AG04450 (cell line): ENCODE measurements at regions not wholly inside any gene's neighbourhood (a gene's known extent, or its start where the extent isn't known, plus 50 kb on each side); places are given as distances from the start of the nearest gene placed in this dataset.

Source experiments
- CTCF ChIA-PET: fragments of 300-600, 350-600 bp; formaldehyde crosslinking; extraction: SDS; loops from one replicate; lab custom pipeline; 2022; ENCODE audit warnings: antibody characterized with exemption, inconsistent platforms; lab: Charles Lee
- POLR2A ChIA-PET: fragments of 350-600 bp; formaldehyde crosslinking; extraction: SDS; loops from one replicate; lab custom pipeline; 2021; ENCODE audit warnings: antibody characterized with exemption, inconsistent platforms; lab: Yijun Ruan, JAX
- DNase-seq: peaks from one replicate; pipeline ENCODE4 v3.0.0-alpha.2; 2011; ENCODE audit warnings: low read depth, low spot score
- H3K27ac ChIP-seq: one replicate; pipeline ENCODE4 v1.5.1; 2012; ENCODE audit warnings: low read depth, low read length, control low read depth
- H3K27me3 ChIP-seq: one replicate; pipeline ENCODE4 v1.6.0; 2012; ENCODE audit warnings: low read length; ENCODE audit not compliant: control insufficient read depth, insufficient read depth
- H3K4me3 ChIP-seq: 2 replicates; pipeline ENCODE4 v1.5.1; 2011; ENCODE audit warnings: mild to moderate bottlenecking, low read depth, low read length, control low read depth
- H3K9me3 ChIP-seq: 2 replicates; pipeline ENCODE4 v1.5.1; 2012; ENCODE audit warnings: low read length; ENCODE audit not compliant: control insufficient read depth, insufficient read depth
- CTCF ChIP-seq: IDR thresholded peaks from 2 replicates; pipeline ENCODE4 v1.5.1; 2011; ENCODE audit warnings: low read depth, low read length, control low read depth, inconsistent platforms

- no peak for DNase-seq
- Histone ChIP-seq H3K9me3 (no peaks in the 10 kb centered on the region), H3K4me3 (no peak overlapping the region), H3K27ac (no peak overlapping the region), H3K27me3 (peaks cover 3% of the 10 kb centered on the region)
- POLR2A ChIA-PET, result no interaction called here
- CTCF ChIA-PET, result no interaction called here
- no peak for TF ChIP-seq CTCF
These were observed 352.1 kb downstream of the MLLT3 start for GRCh38 chr9:20270161-20270560.

GRCh38 chr9:20269620-20270019 lies 352.7 kb downstream of the MLLT3 start:
- Histone ChIP-seq H3K27ac (no peak overlapping the region), H3K9me3 (no peaks in the 10 kb centered on the region), H3K4me3 (no peak overlapping the region), H3K27me3 (peaks cover 3% of the 10 kb centered on the region)
- TF ChIP-seq CTCF, result no peak
- ChIA-PET POLR2A (no interaction called here), CTCF (no interaction called here)
- no peak for DNase-seq

GRCh38 chr9:20264896-20265295 lies 357.4 kb downstream of the MLLT3 start:
- CTCF ChIA-PET, result no interaction called here
- TF ChIP-seq CTCF, result no peak
- DNase-seq, result no peak
- H3K9me3 ChIP-seq, result no peaks in the 10 kb centered on the region
- H3K4me3 ChIP-seq, result no peak overlapping the region
- H3K27me3 ChIP-seq, result no peaks in the 10 kb centered on the region
- no peak overlapping the region for H3K27ac ChIP-seq
- POLR2A ChIA-PET, result no interaction called here

GRCh38 chr9:20262611-20263010 lies 359.7 kb downstream of the MLLT3 start:
- no peak overlapping the region for H3K4me3 ChIP-seq
- ChIA-PET POLR2A (no interaction called here), CTCF (no interaction called here)
- no peak for TF ChIP-seq CTCF
- H3K9me3 ChIP-seq, result no peaks in the 10 kb centered on the region
- H3K27me3 ChIP-seq, result no peaks in the 10 kb centered on the region
- no peak for DNase-seq
- H3K27ac ChIP-seq, result no peak overlapping the region

- Histone ChIP-seq H3K9me3 (no peaks in the 10 kb centered on the region), H3K4me3 (no peak overlapping the region), H3K27ac (no peak overlapping the region), H3K27me3 (no peaks in the 10 kb centered on the region)
- DNase-seq, result no peak
- CTCF ChIA-PET, result no interaction called here
- POLR2A ChIA-PET, result no interaction called here
- TF ChIP-seq CTCF, result no peak
These were observed 365.9 kb downstream of the MLLT3 start for GRCh38 chr9:20256284-20256948.
